H1 (cell line): ENCODE measurements at regions not wholly inside any gene's neighbourhood (a gene's known extent, or its start where the extent isn't known, plus 50 kb on each side); places are given as distances from the start of the nearest gene placed in this dataset.

Source experiments
- TEAD4 ChIP-seq: IDR thresholded peaks from 2 replicates; pipeline ENCODE4 v1.6.1; 2012; ENCODE audit warnings: low read depth, low read length, inconsistent platforms, mixed read lengths
- TF ChIP-seq, protein P1 (sequence below), 3 experiments: IDR thresholded peaks; 1 replicate in 2 of 3; 2 replicates in 1 of 3; pipeline versions ENCODE4 v1.5.1 to v1.6.1; 2011; ENCODE audit warnings: low read length in 3 of 3, mild to moderate bottlenecking in 3 of 3, inconsistent platforms in 2 of 3, low read depth in 1 of 3, moderate library complexity in 1 of 3; ENCODE audit not compliant: insufficient read depth in 1 of 3; ENCODE audit errors: control extremely low read depth in 1 of 3

DNA sequence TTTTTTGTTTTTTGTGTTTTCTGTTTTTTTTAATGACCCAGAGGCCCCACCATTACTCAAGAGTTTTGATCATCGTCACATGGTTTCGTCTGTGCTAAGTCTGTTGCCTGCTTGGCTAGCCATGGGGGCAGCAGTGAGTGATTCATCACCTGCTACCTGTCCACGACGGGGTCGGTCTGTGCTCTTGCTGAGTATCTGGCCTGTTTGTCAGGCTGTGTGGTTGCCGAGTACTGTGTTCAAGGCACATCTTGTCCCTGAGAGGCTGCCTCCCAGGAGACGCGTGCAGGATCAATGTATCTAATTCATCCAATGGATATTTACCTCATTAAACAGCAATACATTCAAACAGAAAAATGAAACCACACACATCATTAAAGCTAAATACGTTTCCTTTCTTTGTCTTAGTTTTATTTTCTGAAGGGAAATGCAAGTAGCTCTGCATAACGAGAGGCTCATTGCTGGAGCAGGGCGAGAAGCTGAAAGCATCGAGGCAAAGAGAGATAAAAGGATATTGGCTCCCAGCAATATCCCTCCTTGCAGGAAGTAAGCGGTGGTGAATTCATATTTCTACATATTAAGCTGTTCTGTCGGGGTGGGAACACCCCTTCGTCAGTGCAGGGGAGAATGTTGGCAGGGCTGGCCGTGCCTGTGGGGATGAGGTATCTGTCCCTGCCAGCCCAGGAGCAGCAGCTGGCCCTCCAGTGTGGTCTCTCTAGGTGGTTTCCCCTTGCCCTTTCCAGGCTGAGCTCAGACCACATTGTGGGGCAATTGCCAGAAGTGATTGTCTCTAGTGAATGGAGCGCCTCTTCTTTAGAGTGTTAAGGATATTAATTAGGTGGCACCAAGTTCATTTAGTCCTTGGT is 166.2 kb upstream of the ASIC2 start (continued):
- TF ChIP-seq, protein P1, sequence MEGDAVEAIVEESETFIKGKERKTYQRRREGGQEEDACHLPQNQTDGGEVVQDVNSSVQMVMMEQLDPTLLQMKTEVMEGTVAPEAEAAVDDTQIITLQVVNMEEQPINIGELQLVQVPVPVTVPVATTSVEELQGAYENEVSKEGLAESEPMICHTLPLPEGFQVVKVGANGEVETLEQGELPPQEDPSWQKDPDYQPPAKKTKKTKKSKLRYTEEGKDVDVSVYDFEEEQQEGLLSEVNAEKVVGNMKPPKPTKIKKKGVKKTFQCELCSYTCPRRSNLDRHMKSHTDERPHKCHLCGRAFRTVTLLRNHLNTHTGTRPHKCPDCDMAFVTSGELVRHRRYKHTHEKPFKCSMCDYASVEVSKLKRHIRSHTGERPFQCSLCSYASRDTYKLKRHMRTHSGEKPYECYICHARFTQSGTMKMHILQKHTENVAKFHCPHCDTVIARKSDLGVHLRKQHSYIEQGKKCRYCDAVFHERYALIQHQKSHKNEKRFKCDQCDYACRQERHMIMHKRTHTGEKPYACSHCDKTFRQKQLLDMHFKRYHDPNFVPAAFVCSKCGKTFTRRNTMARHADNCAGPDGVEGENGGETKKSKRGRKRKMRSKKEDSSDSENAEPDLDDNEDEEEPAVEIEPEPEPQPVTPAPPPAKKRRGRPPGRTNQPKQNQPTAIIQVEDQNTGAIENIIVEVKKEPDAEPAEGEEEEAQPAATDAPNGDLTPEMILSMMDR (IDR thresholded peaks at IDR 0.05; ENCODE audit: control extremely low read depth in 1 of 3, insufficient read depth in 1 of 3, low read depth in 1 of 3, low read length in 3 of 3), result peak; percentile 12 to 48 (median 30); a peak in 3 of 4 replicates
- TF ChIP-seq TEAD4, result no peak
